Gastrocnemius medialis (tissue), 4 donors: ENCODE measurements at regions not wholly inside any gene's neighbourhood (a gene's known extent, or its start where the extent isn't known, plus 50 kb on each side); places are given as distances from the start of the nearest gene placed in this dataset.
"Not testable (repeated sequence)": the region's sequence is repeated elsewhere in the genome, so short reads cannot be mapped to it uniquely, and the experiment has no call there.

ENCODE experiments used
- ATAC-seq, 2 donors: fragments of 150-250 bp; one replicate each; pipeline ENCODE4 v1.9.1; 2016
- DNase-seq, 2 donors: peaks; one replicate each; pipeline ENCODE4 v3.0.0-alpha.2; 2019
- H3K27ac ChIP-seq, 4 donors: fragments of 200-600 bp; sonication (generic); 1 replicate in 1 of 4; 2 replicates in 3 of 4; pipeline ENCODE4 v1.5.1; 2016 to 2018; ENCODE audit warnings: mild to moderate bottlenecking in 2 of 4, moderate library complexity in 1 of 4
- H3K27me3 ChIP-seq, 3 donors: fragments of 200-600 bp; sonication (generic) in 2 of 3; 1 replicate in 1 of 3; 2 replicates in 2 of 3; pipeline versions ENCODE4 v1.5.1 to v1.6.0; 2016 to 2019; ENCODE audit warnings: mild to moderate bottlenecking in 1 of 3, moderate library complexity in 1 of 3
- H3K36me3 ChIP-seq, 2 donors: fragments of 200-600 bp; sonication (generic) in 1 of 2; one replicate each; pipeline ENCODE4 v1.5.1; 2017 to 2018
- H3K4me1 ChIP-seq, 2 donors: fragments of 200-600 bp; sonication (generic) in 1 of 2; one replicate each; pipeline ENCODE4 v1.5.1; 2016 to 2017; ENCODE audit warnings: mild to moderate bottlenecking in 2 of 2
- H3K4me3 ChIP-seq, 4 donors: fragments of 200-600 bp; sonication (generic) in 3 of 4; 1 replicate in 1 of 4; 2 replicates in 3 of 4; pipeline ENCODE4 v1.5.1; 2016 to 2019; ENCODE audit warnings: mild to moderate bottlenecking in 2 of 4
- H3K9me3 ChIP-seq, 3 donors: fragments of 200-600 bp; sonication (generic) in 2 of 3; 1 replicate in 1 of 3; 2 replicates in 2 of 3; pipeline ENCODE4 v1.5.1; 2016 to 2019
- CTCF ChIP-seq, 5 experiments: fragments of 450-650 bp in 3 of 5; fragments of 200-600 bp in 2 of 5; sonication (generic) in 2 of 5; IDR thresholded peaks in 4 of 5; conservative IDR thresholded peaks in 1 of 5; 1 replicate in 4 of 5; 2 replicates in 1 of 5; pipeline ENCODE4 v1.5.1; 2016 to 2019; ENCODE audit warnings: antibody characterized with exemption in 5 of 5, mild to moderate bottlenecking in 3 of 5, moderate library complexity in 3 of 5
- POLR2A ChIP-seq, 2 donors: fragments of 450-650 bp; IDR thresholded peaks; one replicate each; pipeline ENCODE4 v1.6.1; 2017; ENCODE audit warnings: antibody characterized with exemption in 2 of 2, mild to moderate bottlenecking in 2 of 2, moderate library complexity in 2 of 2
- in situ Hi-C, 4 donors: fragments of 200-750 bp; cut with MboI; loops; one replicate each; pipeline versions ENCODE4 v1.15.0 to v1.8.0; 2017; ENCODE audit warnings: low sequenced_read_pairs in 4 of 4
- intact Hi-C: fragments of 100-400 bp; cut with DNase I; formaldehyde crosslinking; loops from one replicate; pipeline ENCODE4 v1.15.1; 2023; ENCODE audit warnings: low total_unique reads

- Histone ChIP-seq H3K4me1 (no peaks in the 10 kb centered on the region), H3K9me3 (no peaks in the 10 kb centered on the region), H3K27ac (no peak overlapping the region), H3K36me3 (no peaks in the 10 kb centered on the region), H3K4me3 (no peak overlapping the region), H3K27me3 (peaks cover 0 to 33% (median 9%) of the 10 kb centered on the region in 3 donors)
- in situ Hi-C loops, result no loop called here
- intact Hi-C loops, result no loop called here
- DNase-seq (no peak), ATAC-seq (no peak)
- no peak for TF ChIP-seq CTCF (IDR thresholded peaks at IDR 0.05 in 4 of 5, conservative IDR thresholded peaks at IDR 0.05 in 1 of 5)
- TF ChIP-seq POLR2A (IDR thresholded peaks at IDR 0.05), result no peak
These were observed 199.8 kb upstream of the AGTR2 start for GRCh38 chrX:115970718-115971117.

GRCh38 chrX:115972717-115973116 is 197.8 kb upstream of the AGTR2 start:
- no peak overlapping the region for H3K4me3 ChIP-seq
- TF ChIP-seq POLR2A (IDR thresholded peaks at IDR 0.05) (no peak), CTCF (IDR thresholded peaks at IDR 0.05 in 4 of 5, conservative IDR thresholded peaks at IDR 0.05 in 1 of 5) (no peak)
- DNase-seq, result no peak
- no peaks in the 10 kb centered on the region for H3K9me3 ChIP-seq
- H3K27ac ChIP-seq, result no peak overlapping the region
- no peaks in the 10 kb centered on the region for H3K36me3 ChIP-seq
- intact Hi-C loops (no loop called here), in situ Hi-C loops (no loop called here)
- H3K4me1 ChIP-seq, result no peaks in the 10 kb centered on the region
- peaks cover 0 to 25% (median 9%) of the 10 kb centered on the region in 3 donors for H3K27me3 ChIP-seq
- ATAC-seq, result no peak

- ATAC-seq (no peak), DNase-seq (no peak)
- no peaks in the 10 kb centered on the region for H3K9me3 ChIP-seq
- no peak overlapping the region for H3K27ac ChIP-seq
- no peak overlapping the region for H3K4me3 ChIP-seq
- in situ Hi-C loops, result no loop called here
- no peaks in the 10 kb centered on the region for H3K36me3 ChIP-seq
- intact Hi-C loops, result no loop called here
- H3K27me3 ChIP-seq, result no peaks in the 10 kb centered on the region
- TF ChIP-seq CTCF (IDR thresholded peaks at IDR 0.05 in 4 of 5, conservative IDR thresholded peaks at IDR 0.05 in 1 of 5), result no peak
- no peaks in the 10 kb centered on the region for H3K4me1 ChIP-seq
These were observed 192.5 kb upstream of the AGTR2 start for GRCh38 chrX:115978068-115978467.

- H3K4me1 ChIP-seq, H3K4me3 ChIP-seq, intact Hi-C loops, H3K9me3 ChIP-seq, H3K36me3 ChIP-seq, DNase-seq, ATAC-seq, in situ Hi-C loops, H3K27me3 ChIP-seq, H3K27ac ChIP-seq: not testable (repeated sequence)
These were observed 187.4 kb upstream of the AGTR2 start for GRCh38 chrX:115983148-115983547.

- H3K27ac ChIP-seq, in situ Hi-C loops, H3K4me3 ChIP-seq, intact Hi-C loops, DNase-seq, H3K27me3 ChIP-seq, H3K9me3 ChIP-seq, H3K36me3 ChIP-seq, ATAC-seq, H3K4me1 ChIP-seq: not testable (repeated sequence)
These were observed 183.1 kb upstream of the AGTR2 start for GRCh38 chrX:115987464-115987863.

- intact Hi-C loops (no loop called here), in situ Hi-C loops (no loop called here)
- Histone ChIP-seq H3K27me3 (peaks cover 0 to 3% (median 0%) of the 10 kb centered on the region in 3 donors), H3K9me3 (no peaks in the 10 kb centered on the region), H3K36me3 (no peaks in the 10 kb centered on the region), H3K4me1 (no peaks in the 10 kb centered on the region), H3K27ac (no peak overlapping the region), H3K4me3 (no peak overlapping the region)
- TF ChIP-seq POLR2A (IDR thresholded peaks at IDR 0.05) (no peak), CTCF (IDR thresholded peaks at IDR 0.05 in 4 of 5, conservative IDR thresholded peaks at IDR 0.05 in 1 of 5) (no peak)
- no peak for ATAC-seq
- DNase-seq, result no peak
These were observed 181.7 kb upstream of the AGTR2 start for GRCh38 chrX:115988825-115989224.
